ENCODE measurements at regions not wholly inside any gene's neighbourhood (a gene's known extent, or its start where the extent isn't known, plus 50 kb on each side); places are given as distances from the start of the nearest gene placed in this dataset.

DNA sequence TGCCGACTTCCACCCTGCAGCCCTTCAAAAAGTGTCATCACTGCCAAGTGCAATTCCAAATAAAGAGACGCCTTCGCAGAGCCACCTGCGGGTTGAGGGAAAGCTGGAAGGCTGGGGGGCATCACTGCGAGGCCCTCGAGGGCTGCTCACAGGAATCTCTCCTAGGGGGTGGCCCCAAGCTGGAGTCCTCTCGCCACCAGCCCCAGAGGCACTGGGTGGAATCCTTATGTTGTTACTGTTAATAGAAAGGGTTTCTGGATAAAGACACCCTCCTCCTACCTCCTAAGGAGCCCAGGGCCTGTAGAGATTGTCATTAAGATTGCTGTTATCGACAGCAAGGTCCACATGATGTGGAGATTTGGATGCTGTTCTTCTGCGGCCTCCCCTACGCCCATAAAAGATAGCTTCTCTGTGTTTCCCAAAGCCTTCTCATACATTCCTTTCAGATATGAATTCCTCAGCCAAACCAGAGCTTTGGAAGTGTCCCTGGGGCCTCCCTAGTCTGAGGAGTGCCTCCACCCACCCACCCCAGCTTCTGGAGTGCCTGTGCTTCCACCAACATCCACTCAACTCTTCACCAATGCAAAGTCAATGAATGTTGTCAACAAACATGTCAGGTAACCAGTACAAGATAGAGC, 512.7 kb downstream of the SHQ1 start:
- ATAC-seq (ENCODE audit: low read depth in 2 of 2): no peak
- no peak overlapping the region for H3K4me3 Mint-ChIP-seq

GRCh38 chr3:72334681-72335457, 513.4 kb downstream of the SHQ1 start:
- no peaks in the 10 kb centered on the region for H3K27me3 ChIP-seq (ENCODE audit: control insufficient read depth, insufficient read depth, low read length)
- H3K27me3 Mint-ChIP-seq: no peaks in the 10 kb centered on the region
- H3K4me3 ChIP-seq (ENCODE audit: low read depth, low read length): no peak overlapping the region
- no peak overlapping the region for H3K4me3 Mint-ChIP-seq
- H3K27ac Mint-ChIP-seq: peak overlapping the region in 2 of 3 donors; percentile 18 to 42
- H3K36me3 ChIP-seq (ENCODE audit: control insufficient read depth, insufficient read depth, low read length): no peaks in the 10 kb centered on the region
- H3K9me3 Mint-ChIP-seq: no peaks in the 10 kb centered on the region
- no peaks in the 10 kb centered on the region for H3K4me1 ChIP-seq (ENCODE audit: control insufficient read depth, insufficient read depth, low read length, poor library complexity, severe bottlenecking)
- no peak overlapping the region for H3K27ac ChIP-seq (ENCODE audit: insufficient read depth, low read length, poor library complexity, severe bottlenecking)
- H3K9me3 ChIP-seq (ENCODE audit: control insufficient read depth in 2 of 2, low read length in 2 of 2): no peaks in the 10 kb centered on the region
- no peaks in the 10 kb centered on the region for H3K36me3 Mint-ChIP-seq
- DNase-seq (no peak), ATAC-seq (ENCODE audit: low read depth in 2 of 2) (no peak)
- peaks cover 0 to 3% (median under 1%) of the 10 kb centered on the region in 4 donors for H3K4me1 Mint-ChIP-seq

More for the DNA sequence above, 512.7 kb downstream of the SHQ1 start:
- Mint-ChIP-seq H3K4me1 (peaks cover 0 to 3% (median under 1%) of the 10 kb centered on the region in 4 donors), H3K27ac (no peak overlapping the region), H3K36me3 (no peaks in the 10 kb centered on the region), H3K9me3 (no peaks in the 10 kb centered on the region), H3K27me3 (no peaks in the 10 kb centered on the region)
- Histone ChIP-seq H3K27ac (ENCODE audit: insufficient read depth, low read length, poor library complexity, severe bottlenecking) (no peak overlapping the region), H3K9me3 (ENCODE audit: control insufficient read depth in 2 of 2, low read length in 2 of 2) (no peaks in the 10 kb centered on the region), H3K4me1 (ENCODE audit: control insufficient read depth, insufficient read depth, low read length, poor library complexity, severe bottlenecking) (no peaks in the 10 kb centered on the region), H3K27me3 (ENCODE audit: control insufficient read depth, insufficient read depth, low read length) (no peaks in the 10 kb centered on the region), H3K4me3 (ENCODE audit: low read depth, low read length) (no peak overlapping the region), H3K36me3 (ENCODE audit: control insufficient read depth, insufficient read depth, low read length) (no peaks in the 10 kb centered on the region)
- DNase-seq: no peak

GRCh38 chr3:72332689-72333088, 515.6 kb downstream of the SHQ1 start:
- Mint-ChIP-seq H3K4me3 (no peak overlapping the region), H3K36me3 (peaks cover under 1% of the 10 kb centered on the region), H3K27ac (peak overlapping the region in 1 of 3 donors; percentile 60), H3K27me3 (no peaks in the 10 kb centered on the region), H3K9me3 (peaks cover 0 to under 1% (median 0%) of the 10 kb centered on the region in 7 donors), H3K4me1 (peaks cover 0 to 3% (median under 1%) of the 10 kb centered on the region in 4 donors)
- Histone ChIP-seq H3K9me3 (ENCODE audit: control insufficient read depth in 2 of 2, low read length in 2 of 2) (no peaks in the 10 kb centered on the region), H3K4me3 (ENCODE audit: low read depth, low read length) (no peak overlapping the region), H3K27me3 (ENCODE audit: control insufficient read depth, insufficient read depth, low read length) (no peaks in the 10 kb centered on the region), H3K36me3 (ENCODE audit: control insufficient read depth, insufficient read depth, low read length) (no peaks in the 10 kb centered on the region), H3K4me1 (ENCODE audit: control insufficient read depth, insufficient read depth, low read length, poor library complexity, severe bottlenecking) (no peaks in the 10 kb centered on the region), H3K27ac (ENCODE audit: insufficient read depth, low read length, poor library complexity, severe bottlenecking) (no peak overlapping the region)
- DNase-seq (no peak), ATAC-seq (ENCODE audit: low read depth in 2 of 2) (no peak)

DNA sequence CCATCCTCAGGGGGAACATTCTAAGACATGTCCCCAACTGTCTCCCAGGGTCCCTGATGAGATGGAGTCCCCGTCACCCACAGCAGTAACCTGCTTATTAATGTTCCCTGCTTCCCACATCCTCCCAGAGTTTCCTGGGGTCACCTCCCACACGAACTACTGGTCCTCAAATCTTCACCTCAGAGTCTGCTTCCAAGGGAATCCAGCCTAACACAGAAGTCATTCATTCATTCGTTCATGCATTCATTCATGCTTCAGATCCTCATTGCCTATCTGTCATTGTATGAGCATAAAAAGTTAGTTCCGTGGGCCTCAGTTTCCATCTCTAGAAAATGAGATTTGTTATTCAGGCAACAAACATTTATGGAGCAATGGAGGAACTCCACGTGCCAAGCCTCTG, 516.2 kb downstream of the SHQ1 start:
- Mint-ChIP-seq H3K27me3 (no peaks in the 10 kb centered on the region), H3K4me1 (peaks cover 0 to 3% (median under 1%) of the 10 kb centered on the region in 4 donors), H3K36me3 (peaks cover 3% of the 10 kb centered on the region), H3K4me3 (no peak overlapping the region), H3K9me3 (peaks cover 0 to 3% (median 0%) of the 10 kb centered on the region in 7 donors), H3K27ac (peak overlapping the region in 1 of 3 donors; percentile 60)
- ATAC-seq (ENCODE audit: low read depth in 2 of 2): no peak
- Histone ChIP-seq H3K36me3 (ENCODE audit: control insufficient read depth, insufficient read depth, low read length) (no peaks in the 10 kb centered on the region), H3K9me3 (ENCODE audit: control insufficient read depth in 2 of 2, low read length in 2 of 2) (no peaks in the 10 kb centered on the region), H3K27me3 (ENCODE audit: control insufficient read depth, insufficient read depth, low read length) (no peaks in the 10 kb centered on the region), H3K4me1 (ENCODE audit: control insufficient read depth, insufficient read depth, low read length, poor library complexity, severe bottlenecking) (no peaks in the 10 kb centered on the region), H3K27ac (ENCODE audit: insufficient read depth, low read length, poor library complexity, severe bottlenecking) (no peak overlapping the region), H3K4me3 (ENCODE audit: low read depth, low read length) (no peak overlapping the region)
- no peak for DNase-seq

DNA sequence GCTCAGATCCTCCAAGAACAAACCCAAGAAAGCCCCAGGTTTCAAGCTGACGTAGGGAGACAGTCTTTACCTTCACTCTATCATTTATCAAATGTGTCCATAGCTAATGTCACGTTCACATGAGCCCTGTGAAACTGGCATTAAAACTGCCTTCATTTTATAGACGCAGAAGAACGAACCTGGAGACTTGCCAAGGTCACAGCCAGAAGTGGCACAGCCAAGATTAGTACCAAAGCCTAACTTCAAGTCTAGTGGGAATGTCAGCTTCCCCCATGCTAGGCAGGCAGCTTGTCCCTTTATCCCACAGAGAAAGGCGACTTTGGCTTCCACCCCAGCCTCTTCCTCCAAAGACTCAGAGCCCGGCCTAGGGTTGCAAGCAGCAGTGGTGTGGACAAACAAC, 517.2 kb downstream of the SHQ1 start:
- ATAC-seq (ENCODE audit: low read depth in 2 of 2): no peak
- peaks cover 0 to 3% (median 0%) of the 10 kb centered on the region in 4 donors for H3K4me1 Mint-ChIP-seq

GRCh38 chr3:72329354-72329753, 518.9 kb downstream of the SHQ1 start:
- H3K36me3 Mint-ChIP-seq: peaks cover 3% of the 10 kb centered on the region
- Histone ChIP-seq H3K36me3 (ENCODE audit: control insufficient read depth, insufficient read depth, low read length) (no peaks in the 10 kb centered on the region), H3K27me3 (ENCODE audit: control insufficient read depth, insufficient read depth, low read length) (no peaks in the 10 kb centered on the region), H3K9me3 (ENCODE audit: control insufficient read depth in 2 of 2, low read length in 2 of 2) (no peaks in the 10 kb centered on the region), H3K4me3 (ENCODE audit: low read depth, low read length) (no peak overlapping the region), H3K27ac (ENCODE audit: insufficient read depth, low read length, poor library complexity, severe bottlenecking) (no peak overlapping the region), H3K4me1 (ENCODE audit: control insufficient read depth, insufficient read depth, low read length, poor library complexity, severe bottlenecking) (no peaks in the 10 kb centered on the region)
- no peak overlapping the region for H3K4me3 Mint-ChIP-seq
- H3K4me1 Mint-ChIP-seq: peaks cover 0 to 3% (median 0%) of the 10 kb centered on the region in 4 donors
- DNase-seq (no peak), ATAC-seq (ENCODE audit: low read depth in 2 of 2) (no peak)
- no peaks in the 10 kb centered on the region for H3K27me3 Mint-ChIP-seq
- H3K27ac Mint-ChIP-seq: no peak overlapping the region
- peaks cover 0 to 3% (median 0%) of the 10 kb centered on the region in 7 donors for H3K9me3 Mint-ChIP-seq

More for the DNA sequence above, 517.2 kb downstream of the SHQ1 start:
- no peak for DNase-seq
- H3K27me3 Mint-ChIP-seq: no peaks in the 10 kb centered on the region
- Histone ChIP-seq H3K36me3 (ENCODE audit: control insufficient read depth, insufficient read depth, low read length) (no peaks in the 10 kb centered on the region), H3K27me3 (ENCODE audit: control insufficient read depth, insufficient read depth, low read length) (no peaks in the 10 kb centered on the region), H3K9me3 (ENCODE audit: control insufficient read depth in 2 of 2, low read length in 2 of 2) (no peaks in the 10 kb centered on the region), H3K4me3 (ENCODE audit: low read depth, low read length) (no peak overlapping the region), H3K27ac (ENCODE audit: insufficient read depth, low read length, poor library complexity, severe bottlenecking) (no peak overlapping the region), H3K4me1 (ENCODE audit: control insufficient read depth, insufficient read depth, low read length, poor library complexity, severe bottlenecking) (no peaks in the 10 kb centered on the region)
- H3K9me3 Mint-ChIP-seq: peaks cover 0 to 3% (median 0%) of the 10 kb centered on the region in 7 donors
- no peak overlapping the region for H3K4me3 Mint-ChIP-seq
- peaks cover 3% of the 10 kb centered on the region for H3K36me3 Mint-ChIP-seq
- H3K27ac Mint-ChIP-seq: no peak overlapping the region

- Mint-ChIP-seq H3K27ac (peak overlapping the region in 1 of 3 donors; percentile 12), H3K36me3 (peaks cover 3% of the 10 kb centered on the region), H3K4me1 (peaks cover 0 to 3% (median 0%) of the 10 kb centered on the region in 4 donors), H3K9me3 (peaks cover 0 to 3% (median 0%) of the 10 kb centered on the region in 7 donors), H3K27me3 (no peaks in the 10 kb centered on the region), H3K4me3 (no peak overlapping the region)
- Histone ChIP-seq H3K4me1 (ENCODE audit: control insufficient read depth, insufficient read depth, low read length, poor library complexity, severe bottlenecking) (no peaks in the 10 kb centered on the region), H3K27ac (ENCODE audit: insufficient read depth, low read length, poor library complexity, severe bottlenecking) (no peak overlapping the region), H3K9me3 (ENCODE audit: control insufficient read depth in 2 of 2, low read length in 2 of 2) (no peaks in the 10 kb centered on the region), H3K27me3 (ENCODE audit: control insufficient read depth, insufficient read depth, low read length) (no peaks in the 10 kb centered on the region), H3K4me3 (ENCODE audit: low read depth, low read length) (no peak overlapping the region), H3K36me3 (ENCODE audit: control insufficient read depth, insufficient read depth, low read length) (no peaks in the 10 kb centered on the region)
- no peak for ATAC-seq (ENCODE audit: low read depth in 2 of 2)
- DNase-seq: no peak
Observed at GRCh38 chr3:72328755-72329277, 519.4 kb downstream of the SHQ1 start.
